Calu3 (cell line): ENCODE measurements at regions not wholly inside any gene's neighbourhood (a gene's known extent, or its start where the extent isn't known, plus 50 kb on each side); places are given as distances from the start of the nearest gene placed in this dataset.

Experiments used
- BruUV-seq: library from RNA; stranded (reverse); fragments of 400-500 nt; replicated peaks from 2 replicates; lab custom pipeline; 2021; lab: Mats Ljungman, UMichigan
- CTCF ChIA-PET: fragments of 300-600 bp; sonication (Branson Sonifier 250); formaldehyde crosslinking; loops from one replicate; lab custom pipeline; 2022; ENCODE audit warnings: antibody characterized with exemption; lab: Charles Lee
- DNase-seq: peaks from one replicate; pipeline ENCODE4 v3.0.0; 2022
- H3K27ac Mint-ChIP-seq: one replicate; pipeline ENCODE4 v1.8.0; 2022; ENCODE audit warnings: mixed read lengths; ENCODE audit not compliant: unreplicated experiment
- H3K27me3 Mint-ChIP-seq: one replicate; pipeline ENCODE4 v1.8.0; 2022; ENCODE audit warnings: mixed read lengths; ENCODE audit not compliant: unreplicated experiment
- H3K36me3 Mint-ChIP-seq: one replicate; pipeline ENCODE4 v1.8.0; 2022; ENCODE audit warnings: mild to moderate bottlenecking, moderate library complexity, mixed read lengths; ENCODE audit not compliant: insufficient read depth, unreplicated experiment
- H3K4me1 Mint-ChIP-seq: one replicate; pipeline ENCODE4 v1.8.0; 2022; ENCODE audit warnings: mild to moderate bottlenecking, low read depth, mixed read lengths; ENCODE audit not compliant: unreplicated experiment
- H3K4me3 Mint-ChIP-seq: one replicate; pipeline ENCODE4 v1.8.0; 2022; ENCODE audit warnings: mild to moderate bottlenecking, low read depth, moderate library complexity, mixed read lengths; ENCODE audit not compliant: unreplicated experiment
- H3K9me3 Mint-ChIP-seq: one replicate; pipeline ENCODE4 v1.8.0; 2022; ENCODE audit warnings: low read depth, mixed read lengths; ENCODE audit not compliant: unreplicated experiment
- intact Hi-C: fragments of 100-400 bp; cut with micrococcal nuclease; formaldehyde crosslinking; loops from one replicate; pipeline ENCODE4 v1.10.0; 2022; ENCODE audit not compliant: unreplicated experiment
- TF ChIP-seq, protein P1 (sequence below): fragments of 200-600 bp; IDR thresholded peaks from one replicate; pipeline ENCODE4 v1.8.0; 2022; ENCODE audit warnings: antibody characterized with exemption; ENCODE audit not compliant: unreplicated experiment

DNA sequence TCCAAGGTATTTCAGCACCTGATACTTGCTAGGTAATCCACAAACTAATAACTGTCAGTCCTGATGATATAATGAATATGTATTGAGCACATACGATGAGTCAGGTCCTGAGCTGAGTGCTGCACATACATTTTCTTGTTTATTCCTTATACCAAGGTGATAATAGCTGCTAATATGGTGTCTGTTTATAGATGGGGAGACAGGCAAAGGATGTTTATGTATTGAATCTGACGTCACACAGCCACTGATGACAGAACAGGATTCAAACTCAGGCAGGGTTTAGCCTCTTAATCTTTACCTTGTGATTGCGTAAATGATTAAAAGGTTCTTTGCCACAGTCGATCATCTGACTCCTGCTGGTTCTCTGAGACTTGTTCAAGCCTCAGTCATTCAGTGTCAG lies 609.9 kb upstream of the CPEB2 start:
- peaks cover 7% of the 10 kb centered on the region for H3K4me1 Mint-ChIP-seq
- H3K36me3 Mint-ChIP-seq, result no peaks in the 10 kb centered on the region
- DNase-seq, result no peak
- CTCF ChIA-PET, result no interaction called here
- intact Hi-C loops, result no loop called here
- H3K27ac Mint-ChIP-seq, result no peak overlapping the region
- no peak overlapping the region for H3K4me3 Mint-ChIP-seq
- TF ChIP-seq, protein P1, sequence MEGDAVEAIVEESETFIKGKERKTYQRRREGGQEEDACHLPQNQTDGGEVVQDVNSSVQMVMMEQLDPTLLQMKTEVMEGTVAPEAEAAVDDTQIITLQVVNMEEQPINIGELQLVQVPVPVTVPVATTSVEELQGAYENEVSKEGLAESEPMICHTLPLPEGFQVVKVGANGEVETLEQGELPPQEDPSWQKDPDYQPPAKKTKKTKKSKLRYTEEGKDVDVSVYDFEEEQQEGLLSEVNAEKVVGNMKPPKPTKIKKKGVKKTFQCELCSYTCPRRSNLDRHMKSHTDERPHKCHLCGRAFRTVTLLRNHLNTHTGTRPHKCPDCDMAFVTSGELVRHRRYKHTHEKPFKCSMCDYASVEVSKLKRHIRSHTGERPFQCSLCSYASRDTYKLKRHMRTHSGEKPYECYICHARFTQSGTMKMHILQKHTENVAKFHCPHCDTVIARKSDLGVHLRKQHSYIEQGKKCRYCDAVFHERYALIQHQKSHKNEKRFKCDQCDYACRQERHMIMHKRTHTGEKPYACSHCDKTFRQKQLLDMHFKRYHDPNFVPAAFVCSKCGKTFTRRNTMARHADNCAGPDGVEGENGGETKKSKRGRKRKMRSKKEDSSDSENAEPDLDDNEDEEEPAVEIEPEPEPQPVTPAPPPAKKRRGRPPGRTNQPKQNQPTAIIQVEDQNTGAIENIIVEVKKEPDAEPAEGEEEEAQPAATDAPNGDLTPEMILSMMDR, result no peak
- H3K9me3 Mint-ChIP-seq, result no peaks in the 10 kb centered on the region
- no TSS peak for BruUV-seq
- H3K27me3 Mint-ChIP-seq, result no peaks in the 10 kb centered on the region

DNA sequence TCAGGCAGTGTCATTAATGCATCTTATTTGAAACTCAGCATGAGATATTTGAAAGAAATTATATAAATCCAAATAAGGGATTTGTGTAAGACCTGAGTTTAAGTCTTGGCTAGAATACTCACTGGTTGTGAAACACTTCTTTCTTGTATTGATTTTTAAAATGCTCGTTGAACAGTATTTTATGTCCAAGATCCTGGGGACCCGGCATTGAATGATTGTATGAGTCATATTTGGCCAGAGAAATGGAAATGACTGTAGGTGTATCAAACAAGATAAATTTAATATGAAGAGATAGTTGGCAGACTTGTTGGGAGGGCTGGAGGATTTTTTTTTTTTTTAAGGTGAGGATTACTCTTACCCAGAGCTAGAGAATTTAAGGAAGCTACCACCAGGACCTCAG lies 606.1 kb upstream of the CPEB2 start:
- no peak overlapping the region for H3K4me3 Mint-ChIP-seq
- H3K4me1 Mint-ChIP-seq, result no peaks in the 10 kb centered on the region
- no peaks in the 10 kb centered on the region for H3K27me3 Mint-ChIP-seq
- H3K9me3 Mint-ChIP-seq, result peaks cover 3% of the 10 kb centered on the region
- no peak for DNase-seq
- intact Hi-C loops, result no loop called here
- CTCF ChIA-PET, result no interaction called here
- no TSS peak for BruUV-seq
- H3K27ac Mint-ChIP-seq, result no peak overlapping the region
- H3K36me3 Mint-ChIP-seq, result no peaks in the 10 kb centered on the region
- TF ChIP-seq, protein P1, result no peak

DNA sequence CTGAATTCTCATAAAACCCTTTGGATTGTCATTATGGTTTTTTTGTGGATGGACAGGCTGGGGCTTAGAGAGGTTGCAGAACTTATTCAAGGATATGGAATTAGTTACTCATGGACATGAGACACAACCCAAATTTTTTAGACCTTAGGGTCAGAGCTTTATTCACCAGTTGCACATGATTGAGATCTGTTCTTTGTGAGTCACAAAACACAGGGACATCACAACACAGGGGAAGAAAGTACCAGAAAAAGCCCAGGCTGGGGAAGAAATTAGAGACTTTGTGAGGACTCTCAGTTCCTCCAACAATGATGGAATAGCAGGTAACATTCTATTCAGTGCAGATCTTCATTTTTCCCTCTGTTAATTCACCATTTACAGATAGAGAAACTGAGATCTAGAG lies 602.4 kb upstream of the CPEB2 start:
- DNase-seq, result no peak
- Mint-ChIP-seq H3K27ac (no peak overlapping the region), H3K4me3 (no peak overlapping the region), H3K27me3 (no peaks in the 10 kb centered on the region), H3K9me3 (peaks cover 7% of the 10 kb centered on the region), H3K36me3 (no peaks in the 10 kb centered on the region), H3K4me1 (no peaks in the 10 kb centered on the region)
- CTCF ChIA-PET, result no interaction called here
- BruUV-seq, result no TSS peak
- TF ChIP-seq, protein P1, result no peak
- intact Hi-C loops, result no loop called here

DNA sequence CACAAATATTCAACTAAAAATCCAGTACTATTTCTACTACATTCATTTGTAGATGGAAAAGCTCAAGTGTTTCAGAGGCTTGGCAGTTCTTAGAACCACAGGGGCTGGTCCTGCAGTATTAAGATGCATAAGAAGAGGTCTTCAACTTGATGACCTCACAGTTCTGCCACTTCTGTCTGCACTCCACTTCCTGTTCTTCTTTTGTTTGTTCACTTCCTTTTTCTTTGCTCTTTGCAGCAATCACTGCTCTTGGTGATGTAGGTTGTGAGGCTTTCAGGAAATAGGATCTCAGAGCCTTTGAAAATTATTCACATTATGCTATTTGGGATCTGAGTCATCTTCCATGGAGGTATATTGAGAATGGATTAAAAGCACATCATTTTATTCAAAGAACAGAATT lies 602.0 kb upstream of the CPEB2 start:
- TF ChIP-seq, protein P1, result no peak
- H3K36me3 Mint-ChIP-seq, result no peaks in the 10 kb centered on the region
- H3K4me1 Mint-ChIP-seq, result no peaks in the 10 kb centered on the region
- no peak for DNase-seq
- CTCF ChIA-PET, result no interaction called here
- BruUV-seq, result no TSS peak
- no peak overlapping the region for H3K4me3 Mint-ChIP-seq
- intact Hi-C loops, result no loop called here
- no peaks in the 10 kb centered on the region for H3K27me3 Mint-ChIP-seq
- H3K9me3 Mint-ChIP-seq, result peaks cover 7% of the 10 kb centered on the region
- no peak overlapping the region for H3K27ac Mint-ChIP-seq
